H1 (cell line): ENCODE measurements at regions not wholly inside any gene's neighbourhood (a gene's known extent, or its start where the extent isn't known, plus 50 kb on each side); places are given as distances from the start of the nearest gene placed in this dataset.

ENCODE experiments used
- CTCF ChIA-PET: fragments of 300-600 bp; sonication (Branson Sonifier 250); formaldehyde crosslinking; loops from one replicate; lab custom pipeline; 2021; ENCODE audit not compliant: partially characterized antibody; lab: Charles Lee
- POLR2A ChIA-PET: fragments of 300-600 bp; sonication (Branson Sonifier 250); formaldehyde crosslinking; loops from one replicate; lab custom pipeline; 2021; ENCODE audit warnings: inconsistent platforms; ENCODE audit not compliant: partially characterized antibody; lab: Charles Lee
- DNase-seq, 2 experiments: peaks; one replicate each; pipeline versions ENCODE4 v3.0.0 to v3.0.0-alpha.2; 2010 to 2022; ENCODE audit warnings: low spot score in 2 of 2, low read depth in 1 of 2, mixed read lengths in 1 of 2
- FAIRE-seq: peaks from 2 replicates; lab custom pipeline; 2011; peaks lifted over from hg19 to GRCh38; lab: Jason Lieb, UNC
- H2AFZ ChIP-seq: 2 replicates; pipeline ENCODE4 v1.8.1; 2012; ENCODE audit warnings: low read length, inconsistent platforms
- H2AK5ac ChIP-seq: 2 replicates; pipeline ENCODE4 v1.6.1; 2013; ENCODE audit warnings: low read depth, low read length
- H2BK120ac ChIP-seq: replicated peaks from 2 replicates; pipeline ENCODE3; 2013; ENCODE audit warnings: low read depth, low read length, inconsistent platforms
- H2BK12ac ChIP-seq: 2 replicates; pipeline ENCODE4 v1.6.1; 2013; ENCODE audit warnings: low read depth, low read length
- H2BK15ac ChIP-seq: 2 replicates; pipeline ENCODE4 v1.6.1; 2013; ENCODE audit warnings: low read length
- H2BK20ac ChIP-seq: 2 replicates; pipeline ENCODE4 v1.6.1; 2013; ENCODE audit warnings: low read length
- H2BK5ac ChIP-seq: 2 replicates; pipeline ENCODE4 v1.6.1; 2013; ENCODE audit warnings: low read depth, low read length
- H3K14ac ChIP-seq: 2 replicates; pipeline ENCODE4 v1.6.1; 2013; ENCODE audit warnings: inconsistent platforms; ENCODE audit not compliant: insufficient read length
- H3K18ac ChIP-seq: 2 replicates; pipeline ENCODE4 v1.6.1; 2013; ENCODE audit warnings: low read length; ENCODE audit errors: extremely low read depth
- H3K23ac ChIP-seq: 2 replicates; pipeline ENCODE4 v1.6.1; 2013; ENCODE audit warnings: inconsistent platforms; ENCODE audit not compliant: insufficient read length
- H3K23me2 ChIP-seq: 2 replicates; pipeline ENCODE4 v1.6.1; 2013; ENCODE audit warnings: low read depth, low read length
- H3K27ac ChIP-seq: 2 replicates; pipeline ENCODE4 v1.6.1; 2011; ENCODE audit warnings: low read depth, low read length, inconsistent platforms
- H3K27me3 ChIP-seq, 4 experiments: replicated peaks in 1 of 4; 1 replicate in 1 of 4; 2 replicates in 3 of 4; pipeline versions ENCODE4 v1.6.1 to v1.8.1; 2011 to 2013; ENCODE audit warnings: low read length in 3 of 4, mild to moderate bottlenecking in 3 of 4, inconsistent platforms in 2 of 4, mixed read lengths in 2 of 4, moderate library complexity in 1 of 4; ENCODE audit not compliant: control insufficient read depth in 3 of 4, insufficient read depth in 3 of 4; ENCODE audit errors: extremely low read depth in 1 of 4
- H3K36me3 ChIP-seq, 4 experiments: 2 replicates each; pipeline versions ENCODE4 v1.6.1 to v1.8.1; 2011 to 2013; ENCODE audit warnings: mild to moderate bottlenecking in 4 of 4, low read length in 3 of 4, moderate library complexity in 2 of 4, control low read depth in 1 of 4, inconsistent platforms in 1 of 4; ENCODE audit not compliant: insufficient read depth in 4 of 4, control insufficient read depth in 2 of 4
- H3K4ac ChIP-seq: replicated peaks from 2 replicates; pipeline ENCODE3; 2013; ENCODE audit warnings: low read length, low read depth, mixed read lengths, inconsistent platforms; ENCODE audit not compliant: insufficient read length
- H3K4me1 ChIP-seq, 4 experiments: replicated peaks in 1 of 4; 1 replicate in 1 of 4; 2 replicates in 3 of 4; pipeline versions ENCODE4 v1.6.1 to v1.8.1; 2011 to 2013; ENCODE audit warnings: low read length in 3 of 4, inconsistent platforms in 2 of 4, mixed read lengths in 1 of 4; ENCODE audit not compliant: insufficient read depth in 4 of 4, control insufficient read depth in 3 of 4
- H3K4me2 ChIP-seq, 2 experiments: 2 replicates each; pipeline versions ENCODE4 v1.6.1 to v1.8.1; 2011 to 2013; ENCODE audit warnings: low read depth in 2 of 2, low read length in 2 of 2, control low read depth in 1 of 2, inconsistent platforms in 1 of 2, mild to moderate bottlenecking in 1 of 2; ENCODE audit not compliant: insufficient read depth in 1 of 2
- H3K4me3 ChIP-seq, 4 experiments: fragments of 200-600, 300-600 bp in 1 of 4; sonication (generic), shearing (Covaris generic), sonication (Bioruptor Twin) in 1 of 4; 2 replicates each; pipeline versions ENCODE4 v1.5.1 to v1.8.1; 2011 to 2016; ENCODE audit warnings: low read length in 4 of 4, low read depth in 3 of 4, control low read depth in 2 of 4, inconsistent platforms in 2 of 4, mild to moderate bottlenecking in 2 of 4, mixed read lengths in 1 of 4, moderate library complexity in 1 of 4; ENCODE audit not compliant: insufficient read depth in 2 of 4; ENCODE audit errors: extremely low read depth in 1 of 4
- H3K56ac ChIP-seq: replicated peaks from 2 replicates; pipeline ENCODE3; 2013; ENCODE audit warnings: low read depth, mild to moderate bottlenecking, mixed read lengths, low read length, inconsistent platforms; ENCODE audit not compliant: insufficient read length
- H3K79me1 ChIP-seq: 2 replicates; pipeline ENCODE4 v1.6.1; 2013; ENCODE audit warnings: low read depth, low read length, control low read depth
- H3K79me2 ChIP-seq, 2 experiments: 2 replicates each; pipeline versions ENCODE4 v1.6.1 to v1.8.1; 2012 to 2013; ENCODE audit warnings: low read length in 2 of 2, mild to moderate bottlenecking in 2 of 2, inconsistent platforms in 1 of 2; ENCODE audit not compliant: insufficient read depth in 2 of 2, control insufficient read depth in 1 of 2
- H3K9ac ChIP-seq, 4 experiments: replicated peaks in 1 of 4; 1 replicate in 1 of 4; 2 replicates in 3 of 4; pipeline versions ENCODE4 v1.6.1 to v1.8.1; 2011 to 2013; ENCODE audit warnings: low read depth in 3 of 4, low read length in 3 of 4, control low read depth in 2 of 4, mild to moderate bottlenecking in 2 of 4, moderate library complexity in 2 of 4, inconsistent platforms in 1 of 4; ENCODE audit errors: extremely low read depth in 1 of 4
- H3K9me3 ChIP-seq, 2 experiments: 2 replicates each; pipeline versions ENCODE4 v1.6.1 to v1.8.1; 2012 to 2013; ENCODE audit warnings: mild to moderate bottlenecking in 2 of 2, moderate library complexity in 2 of 2, control low read depth in 1 of 2, inconsistent platforms in 1 of 2, low read depth in 1 of 2, low read length in 1 of 2, mixed read lengths in 1 of 2; ENCODE audit not compliant: insufficient read depth in 2 of 2
- H4K20me1 ChIP-seq, 2 experiments: replicated peaks in 1 of 2; 2 replicates each; pipeline versions ENCODE3 to v1.8.1; 2011 to 2013; ENCODE audit warnings: inconsistent platforms in 2 of 2, low read length in 2 of 2, mild to moderate bottlenecking in 1 of 2; ENCODE audit not compliant: insufficient read depth in 2 of 2, control insufficient read depth in 1 of 2
- H4K5ac ChIP-seq: 2 replicates; pipeline ENCODE4 v1.6.1; 2013; ENCODE audit warnings: low read length, low read depth, mixed read lengths, inconsistent platforms; ENCODE audit not compliant: insufficient read length
- H4K8ac ChIP-seq: 2 replicates; pipeline ENCODE4 v1.8.0; 2013; ENCODE audit warnings: mild to moderate bottlenecking, moderate library complexity, low read length, inconsistent platforms; ENCODE audit not compliant: insufficient read depth; ENCODE audit errors: extremely low read depth
- H4K91ac ChIP-seq: replicated peaks from 2 replicates; pipeline ENCODE3; 2013; ENCODE audit warnings: low read length, mixed read lengths, inconsistent platforms; ENCODE audit not compliant: insufficient read length
- EP300 ChIP-seq, 2 experiments: IDR thresholded peaks; 1 replicate in 1 of 2; 2 replicates in 1 of 2; pipeline ENCODE4 v1.6.1; 2011 to 2012; ENCODE audit warnings: low read depth in 2 of 2, low read length in 2 of 2, mild to moderate bottlenecking in 2 of 2, borderline replicate concordance in 1 of 2, inconsistent platforms in 1 of 2, moderate library complexity in 1 of 2
- RXRA ChIP-seq: IDR thresholded peaks from 2 replicates; pipeline ENCODE4 v1.6.1; 2011; ENCODE audit warnings: low read depth, mild to moderate bottlenecking, low read length, moderate library complexity; ENCODE audit not compliant: insufficient read depth
- SP1 ChIP-seq: IDR thresholded peaks from 2 replicates; pipeline ENCODE4 v1.6.1; 2011; ENCODE audit warnings: low read depth, low read length
- SP2 ChIP-seq: IDR thresholded peaks from 2 replicates; pipeline ENCODE4 v1.6.1; 2012; ENCODE audit warnings: mild to moderate bottlenecking, low read length, inconsistent platforms
- SP4 ChIP-seq: IDR thresholded peaks from 2 replicates; pipeline ENCODE4 v1.6.1; 2012; ENCODE audit warnings: low read length, inconsistent platforms
- WGBS, 2 experiments: shearing (Covaris generic) in 1 of 2; methylation state at CpG; one replicate each; pipeline versions ENCODE4 v1.1.6 to v1.1.7; 2013 to 2015; ENCODE audit warnings: low lambda C conversion rate in 2 of 2, mixed read lengths in 2 of 2, inconsistent platforms in 1 of 2, low coverage in 1 of 2, missing lambda C conversion rate in 1 of 2; ENCODE audit not compliant: insufficient replicate concordance in 2 of 2, insufficient coverage in 1 of 2, insufficient read length in 1 of 2; ENCODE audit errors: extremely low coverage in 1 of 2, missing lambda C conversion rate in 1 of 2; 5-methylcytosine and 5-hydroxymethylcytosine counted together

GRCh38 chr1:5724847-5725246 is 267.4 kb downstream of the NPHP4 start:
- Histone ChIP-seq H2AK5ac (no peak overlapping the region), H4K91ac (no peak overlapping the region), H3K9me3 (no peaks in the 10 kb centered on the region), H3K18ac (no peak overlapping the region), H3K36me3 (no peaks in the 10 kb centered on the region), H4K8ac (no peak overlapping the region), H3K23ac (no peak overlapping the region), H3K4ac (no peak overlapping the region), H3K27ac (no peak overlapping the region), H2AFZ (no peak overlapping the region), H3K79me2 (no peaks in the 10 kb centered on the region), H3K4me1 (peaks cover 0 to 2% (median 0%) of the 10 kb centered on the region in 4 experiments; a peak in 1 of 7 replicates), H2BK20ac (no peak overlapping the region), H3K27me3 (peaks cover 0 to 2% (median 0%) of the 10 kb centered on the region in 4 experiments; a peak in 1 of 7 replicates), H3K79me1 (no peaks in the 10 kb centered on the region), H3K4me2 (no peak overlapping the region), H3K9ac (no peak overlapping the region), H2BK15ac (no peak overlapping the region), H4K20me1 (no peaks in the 10 kb centered on the region), H3K14ac (no peak overlapping the region), H3K23me2 (no peaks in the 10 kb centered on the region), H2BK5ac (no peak overlapping the region), H2BK12ac (no peak overlapping the region), H3K4me3 (no peak overlapping the region), H3K56ac (no peak overlapping the region), H2BK120ac (no peak overlapping the region), H4K5ac (no peak overlapping the region)
- FAIRE-seq = no peak
- no peak for DNase-seq
- ChIA-PET CTCF (interaction anchor here (0.6 kb wide), 1 partner anchor 21 kb away, joined by 3 read pairs; no protein-coding TSS in a partner anchor), POLR2A (no interaction called here)
- WGBS, 2 experiments = 81% methylated on average over 9 of the region's 9 CpGs; no CpG with 5 or more reads in 1 of the 2 experiments
- TF ChIP-seq RXRA (no peak), SP4 (no peak), EP300 (IDR thresholded peaks at IDR 0.05; ENCODE audit: borderline replicate concordance in 1 of 2, low read depth in 2 of 2, low read length in 2 of 2) (no peak), SP1 (no peak), SP2 (no peak)
